Hematopoietic multipotent progenitor cell treated with erythropoietin and hydrocortisone succinate and interleukin-3 and kit ligand, for 6 days (in vitro differentiated cells): ENCODE measurements at regions not wholly inside any gene's neighbourhood (a gene's known extent, or its start where the extent isn't known, plus 50 kb on each side); places are given as distances from the start of the nearest gene placed in this dataset.

Source experiments
- DNase-seq: peaks from one replicate; pipeline ENCODE4 v3.0.0-alpha.2; 2015

- DNase-seq: no peak
Measured at GRCh38 chr3:80141557-80141956, 373.8 kb upstream of the ROBO1 start.

- no peak for DNase-seq
Measured at GRCh38 chr3:80116281-80116680, 348.5 kb upstream of the ROBO1 start.

GRCh38 chr3:80114694-80115093 is 346.9 kb upstream of the ROBO1 start:
- no peak for DNase-seq

- no peak for DNase-seq
Measured at GRCh38 chr3:80113331-80113730, 345.5 kb upstream of the ROBO1 start.

- DNase-seq: no peak
Measured at GRCh38 chr3:80099559-80100066, 331.8 kb upstream of the ROBO1 start.

- no peak for DNase-seq
Measured at GRCh38 chr3:80097674-80098073, 329.9 kb upstream of the ROBO1 start.

- no peak for DNase-seq
Measured at GRCh38 chr3:80096909-80097308, 329.1 kb upstream of the ROBO1 start.

- no peak for DNase-seq
Measured at GRCh38 chr3:80094589-80094988, 326.8 kb upstream of the ROBO1 start.

GRCh38 chr3:80087767-80088166 is 320.0 kb upstream of the ROBO1 start:
- DNase-seq: no peak

- no peak for DNase-seq
Measured at GRCh38 chr3:80086426-80086825, 318.6 kb upstream of the ROBO1 start.

- no peak for DNase-seq
Measured at GRCh38 chr3:80079886-80080285, 312.1 kb upstream of the ROBO1 start.

- DNase-seq: no peak
Measured at GRCh38 chr3:80068459-80068858, 300.7 kb upstream of the ROBO1 start.

- no peak for DNase-seq
Measured at GRCh38 chr3:80063535-80063934, 295.7 kb upstream of the ROBO1 start.

- DNase-seq: no peak
Measured at GRCh38 chr3:80060664-80061063, 292.9 kb upstream of the ROBO1 start.

- DNase-seq: no peak
Measured at GRCh38 chr3:80055306-80055705, 287.5 kb upstream of the ROBO1 start.

- no peak for DNase-seq
Measured at GRCh38 chr3:80052271-80052670, 284.5 kb upstream of the ROBO1 start.

- no peak for DNase-seq
Measured at GRCh38 chr3:80051602-80051962, 283.8 kb upstream of the ROBO1 start.

GRCh38 chr3:80050826-80051601 is 283.2 kb upstream of the ROBO1 start:
- no peak for DNase-seq

- no peak for DNase-seq
Measured at GRCh38 chr3:80043226-80043625, 275.4 kb upstream of the ROBO1 start.

GRCh38 chr3:80040067-80040466 is 272.3 kb upstream of the ROBO1 start:
- DNase-seq: no peak

- DNase-seq: no peak
Measured at GRCh38 chr3:80036176-80036575, 268.4 kb upstream of the ROBO1 start.

GRCh38 chr3:80035021-80035420 is 267.2 kb upstream of the ROBO1 start:
- no peak for DNase-seq

GRCh38 chr3:80023010-80023409 is 255.2 kb upstream of the ROBO1 start:
- no peak for DNase-seq

- DNase-seq: no peak
Measured at GRCh38 chr3:80018375-80018774, 250.6 kb upstream of the ROBO1 start.

- no peak for DNase-seq
Measured at GRCh38 chr3:80017369-80017768, 249.6 kb upstream of the ROBO1 start.
